NCI-H2029 (cell line): ENCODE measurements at regions not wholly inside any gene's neighbourhood (a gene's known extent, or its start where the extent isn't known, plus 50 kb on each side); places are given as distances from the start of the nearest gene placed in this dataset.
"Not testable (repeated sequence)": the region's sequence is repeated elsewhere in the genome, so short reads cannot be mapped to it uniquely, and the experiment has no call there.

ENCODE experiments used
- DNase-seq: peaks from one replicate; lab custom pipeline; 2025; lab: John Stamatoyannopoulos, UW

DNA sequence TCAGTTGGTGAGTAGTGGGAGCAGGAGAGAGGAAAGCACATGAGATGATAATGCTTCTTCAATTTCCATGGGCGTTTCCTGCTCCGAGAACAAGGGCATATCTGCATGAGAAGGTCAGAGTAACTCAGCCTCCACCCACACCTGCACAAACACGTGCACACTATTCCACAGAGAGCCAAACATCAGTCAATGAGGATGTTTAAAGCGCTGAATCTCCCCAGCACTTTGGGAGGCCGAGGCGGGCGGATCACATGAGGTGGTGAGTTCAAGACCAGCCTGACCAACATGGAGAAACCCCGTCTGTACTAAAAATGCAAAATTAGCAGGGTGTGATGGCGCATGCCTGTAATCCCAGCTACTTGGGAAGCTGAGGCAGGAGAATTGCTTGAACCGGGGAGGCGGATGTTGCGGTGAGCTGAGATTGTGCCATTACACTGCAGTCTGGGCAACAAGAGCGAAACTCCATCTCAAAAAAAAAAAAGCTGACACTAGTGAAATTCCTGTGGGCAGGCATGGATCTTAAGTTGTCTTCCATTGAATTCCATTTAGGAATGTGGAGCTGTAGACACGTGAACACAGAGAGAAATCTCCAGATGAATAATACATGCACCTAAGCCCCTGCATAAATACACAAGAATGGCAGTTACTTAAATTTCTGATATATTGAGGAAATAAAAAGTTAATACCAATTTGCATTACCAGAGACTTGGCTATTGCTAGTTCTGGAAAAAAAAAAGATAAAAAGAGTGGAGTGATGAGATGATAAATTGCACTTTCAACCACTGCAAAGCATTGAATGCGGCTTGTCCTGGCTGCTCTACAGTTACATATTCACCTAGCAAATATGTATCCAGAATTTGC lies 1097.4 kb upstream of the TMEM132C start:
- DNase-seq, result no peak

DNA sequence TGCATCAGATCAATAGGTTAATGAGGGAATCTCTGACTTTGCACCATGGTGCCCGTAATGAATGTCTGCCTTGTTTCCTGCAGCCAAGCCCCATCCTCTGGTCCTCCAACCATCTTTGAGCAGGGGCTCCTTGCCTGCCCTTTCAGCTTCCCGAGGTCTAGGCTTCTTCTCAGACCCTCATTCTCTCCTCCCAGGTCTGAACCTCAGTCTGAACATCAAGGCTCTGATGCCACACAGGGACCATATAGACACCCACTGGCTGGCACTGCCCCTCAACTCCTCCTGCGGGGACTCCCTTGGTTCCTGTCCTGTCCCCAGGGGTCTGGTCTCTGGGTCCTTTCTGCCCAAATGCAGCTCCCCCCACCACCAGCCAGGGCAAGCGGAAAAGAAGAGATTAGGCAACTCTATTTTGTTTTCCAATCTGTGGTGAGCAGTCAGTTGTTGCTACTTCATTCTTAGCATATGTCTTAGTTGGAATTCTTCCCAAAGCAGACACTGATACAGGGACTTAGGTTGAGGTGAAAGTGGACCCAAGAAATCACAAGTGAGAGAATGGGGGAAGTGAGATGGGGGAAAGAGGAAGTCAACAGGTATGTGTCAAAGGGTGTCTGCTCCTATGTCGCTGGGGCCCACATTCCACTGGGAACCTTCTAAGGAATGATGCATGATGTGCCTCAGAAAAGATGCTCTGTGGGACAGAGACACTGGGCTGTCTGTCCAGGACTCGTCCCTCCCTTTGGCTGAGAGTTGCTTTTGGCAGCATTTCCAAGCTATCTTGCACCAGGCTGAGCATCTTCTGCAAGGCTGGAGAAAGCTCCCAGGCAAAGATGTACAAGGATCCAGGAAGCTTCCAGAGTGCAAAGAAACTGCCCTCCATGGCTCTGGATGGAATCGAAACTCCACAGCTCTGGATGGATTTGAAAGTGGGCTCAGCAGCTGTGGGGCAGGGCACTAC lies 1096.5 kb upstream of the TMEM132C start:
- DNase-seq, result no peak

DNA sequence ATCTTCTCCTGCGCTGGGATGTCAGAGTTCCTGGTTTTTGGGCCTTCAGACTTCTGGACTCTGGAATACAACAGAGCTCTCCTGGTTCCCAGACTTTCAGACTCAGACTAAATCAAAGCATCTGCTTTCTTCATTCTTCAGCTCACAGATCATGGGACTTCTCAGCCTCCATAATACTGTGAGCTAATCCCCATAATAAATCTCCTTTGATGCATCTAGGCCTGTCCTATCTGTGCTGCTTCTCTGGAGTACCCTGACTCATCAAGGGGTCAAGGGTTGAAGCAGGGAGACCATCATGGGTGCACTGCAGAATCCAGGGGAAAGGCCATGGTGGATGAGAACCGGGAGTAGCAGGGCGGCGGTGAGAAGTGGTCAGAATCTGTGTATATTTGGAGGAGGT lies 1094.1 kb upstream of the TMEM132C start:
- DNase-seq, result no peak

DNA sequence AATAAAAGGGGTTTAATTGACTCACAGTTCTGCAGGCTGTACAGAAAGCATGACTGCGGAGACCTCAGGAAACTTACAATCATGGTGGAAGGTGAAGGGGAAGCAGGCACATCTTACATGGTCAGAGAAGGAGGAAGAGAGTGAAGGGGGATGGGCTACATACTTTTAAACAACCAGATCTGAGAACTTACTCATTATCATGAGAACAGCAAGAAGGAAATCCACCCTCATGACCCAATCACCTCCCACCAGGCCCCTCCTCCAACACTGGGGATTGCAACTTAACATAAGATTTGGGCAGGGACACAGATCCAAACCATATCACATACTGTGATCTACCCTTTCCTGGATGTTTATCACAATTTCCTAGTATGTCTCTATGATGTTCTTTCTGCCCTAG lies 1093.0 kb upstream of the TMEM132C start:
- DNase-seq, result not testable (repeated sequence)

DNA sequence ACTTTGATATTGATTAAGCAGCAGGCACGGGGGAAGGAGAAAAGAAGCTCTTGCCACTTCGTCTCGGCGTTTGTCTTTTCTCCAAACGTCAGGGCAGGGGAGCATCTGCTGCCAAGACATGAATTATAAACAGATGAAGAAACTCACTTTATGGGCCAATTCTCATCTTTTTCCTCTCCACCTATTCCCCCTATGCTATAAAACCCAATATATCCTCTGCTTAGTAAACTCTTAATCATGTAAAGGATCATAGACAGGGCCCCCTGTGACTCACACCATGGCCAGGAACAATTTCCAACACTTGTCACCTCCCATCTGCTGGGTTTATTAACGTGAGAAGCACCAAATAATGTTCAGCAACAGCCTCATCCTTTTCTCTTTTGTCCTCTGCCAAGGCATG lies 1092.1 kb upstream of the TMEM132C start:
- DNase-seq, result no peak

DNA sequence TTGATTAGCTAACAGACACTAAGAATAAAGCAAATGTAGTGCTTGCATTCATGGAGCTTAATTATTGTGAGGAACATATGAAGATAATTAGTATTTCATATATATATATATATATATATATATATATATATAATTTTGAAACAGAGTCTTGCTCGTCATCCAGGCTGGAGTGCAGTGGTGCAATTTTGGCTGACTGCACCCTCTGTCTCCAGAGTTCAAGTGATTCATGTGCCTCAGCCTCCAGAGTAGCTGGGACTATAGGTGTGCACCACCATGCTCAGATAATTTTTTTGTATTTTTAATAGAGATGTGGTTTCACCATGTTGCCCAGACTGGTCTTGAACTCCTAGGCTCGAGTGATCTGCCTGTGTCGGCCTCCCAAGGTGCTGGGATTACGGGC lies 1091.6 kb upstream of the TMEM132C start:
- no peak for DNase-seq

DNA sequence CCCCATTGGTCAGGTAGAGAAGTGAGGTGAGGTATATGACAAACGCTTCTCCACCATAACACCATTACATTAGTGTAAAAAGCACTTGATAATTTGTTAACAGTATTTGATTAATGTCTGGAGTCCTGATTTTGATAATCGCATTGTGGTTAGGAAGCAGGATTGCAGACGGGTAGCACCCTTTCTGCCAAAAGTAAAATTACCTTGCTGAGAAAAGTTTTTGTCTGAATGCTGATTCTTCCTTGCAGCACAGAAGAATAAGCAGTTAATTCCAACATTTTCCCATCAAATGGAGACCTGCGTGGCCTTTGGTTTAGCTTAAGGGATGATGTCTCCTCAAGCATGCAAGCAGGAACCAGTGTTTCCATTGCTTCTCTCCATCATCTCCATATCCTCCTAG lies 1090.2 kb upstream of the TMEM132C start:
- DNase-seq, result no peak

DNA sequence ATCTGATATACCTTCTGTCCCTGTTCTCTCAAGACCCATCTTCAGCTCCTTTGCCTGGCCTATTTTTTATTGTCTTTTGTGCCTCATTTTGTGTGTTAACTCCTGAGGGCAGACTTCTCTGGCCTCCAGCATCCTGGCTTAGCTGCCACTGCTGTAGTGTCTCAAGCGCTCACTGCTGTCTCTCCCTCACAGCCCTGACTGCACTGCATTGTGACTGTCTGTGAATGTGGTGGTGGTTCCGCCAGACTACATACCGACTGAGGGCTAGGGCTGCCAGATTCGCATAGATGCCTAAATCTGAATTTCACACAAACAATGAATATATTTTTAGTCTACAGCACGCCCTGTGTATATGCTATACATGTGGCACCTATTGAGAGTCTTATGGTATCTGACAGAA lies 1088.9 kb upstream of the TMEM132C start:
- no peak for DNase-seq

DNA sequence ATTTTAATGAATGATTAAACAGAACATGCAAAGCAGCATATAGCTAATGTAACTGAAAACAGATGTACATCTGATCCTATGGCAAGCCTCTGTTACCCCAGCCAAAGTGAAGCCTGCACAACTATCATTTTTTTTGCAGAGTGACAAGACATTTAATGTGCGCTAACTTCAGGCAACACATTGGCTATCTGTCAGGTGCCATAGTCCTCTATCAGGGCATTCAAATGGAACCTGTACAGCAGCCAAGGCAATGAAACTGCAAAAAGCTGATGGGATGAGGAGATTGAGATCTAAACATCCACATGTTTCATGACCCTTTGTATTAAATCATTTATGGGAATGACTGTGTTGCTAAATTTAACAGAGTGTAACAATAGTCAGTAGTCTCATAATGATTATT lies 1088.5 kb upstream of the TMEM132C start:
- no peak for DNase-seq

DNA sequence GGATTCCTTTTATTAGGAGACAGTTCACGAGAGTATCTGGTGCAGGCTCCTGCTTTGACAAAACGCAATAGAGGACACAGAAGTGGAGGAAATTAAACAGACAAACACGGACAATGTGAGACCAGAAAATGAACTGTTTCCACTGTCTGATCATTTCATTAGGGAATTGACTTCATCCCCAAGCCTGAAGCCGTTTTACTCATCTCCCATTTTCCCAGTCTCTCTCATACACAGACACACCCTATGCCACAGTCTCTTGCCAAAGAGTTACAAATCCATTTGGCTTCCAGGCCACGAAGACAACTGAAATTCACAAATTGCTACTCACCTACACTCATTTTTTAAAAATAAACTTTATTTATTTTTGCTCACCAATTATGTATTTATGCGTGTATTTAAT lies 1087.8 kb upstream of the TMEM132C start:
- DNase-seq, result no peak

DNA sequence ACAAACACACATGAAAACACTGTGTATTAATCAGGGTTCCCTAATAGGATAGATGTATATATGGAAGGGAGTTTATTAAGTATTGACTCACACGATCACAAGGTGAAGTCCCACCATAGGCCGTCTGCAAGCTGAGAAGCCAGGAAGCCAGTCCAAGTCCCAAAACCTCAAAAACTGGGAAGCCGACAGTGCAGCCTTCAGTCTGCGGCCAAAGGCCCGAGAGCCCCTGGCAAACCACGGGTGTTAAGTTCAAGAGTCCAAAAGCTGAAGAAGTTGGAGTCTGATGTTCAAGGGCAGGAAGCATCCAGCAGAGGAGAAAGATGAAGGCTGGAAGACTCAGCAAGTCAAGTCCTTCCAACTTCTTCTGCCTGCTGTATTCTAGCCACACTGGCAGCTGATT lies 1085.0 kb upstream of the TMEM132C start:
- no peak for DNase-seq

DNA sequence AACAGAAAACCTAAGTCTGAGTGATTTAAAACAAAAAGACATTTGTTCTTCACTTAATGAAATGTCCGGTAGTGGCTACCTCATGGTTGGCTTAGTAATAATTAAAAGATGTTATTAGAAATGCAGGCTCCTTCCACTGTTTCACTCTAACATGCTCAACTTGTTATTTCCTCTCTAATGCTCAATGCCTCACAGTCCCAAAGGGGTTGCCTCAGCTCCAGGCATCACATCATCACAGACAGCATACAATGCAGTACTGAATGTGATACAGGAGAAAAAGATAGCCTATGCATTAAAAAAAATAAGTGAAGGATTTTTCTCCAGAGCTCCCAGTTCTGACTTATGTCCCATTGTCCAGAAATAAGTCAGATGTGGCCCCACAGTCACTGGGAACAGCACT lies 1077.0 kb upstream of the TMEM132C start:
- DNase-seq, result no peak

DNA sequence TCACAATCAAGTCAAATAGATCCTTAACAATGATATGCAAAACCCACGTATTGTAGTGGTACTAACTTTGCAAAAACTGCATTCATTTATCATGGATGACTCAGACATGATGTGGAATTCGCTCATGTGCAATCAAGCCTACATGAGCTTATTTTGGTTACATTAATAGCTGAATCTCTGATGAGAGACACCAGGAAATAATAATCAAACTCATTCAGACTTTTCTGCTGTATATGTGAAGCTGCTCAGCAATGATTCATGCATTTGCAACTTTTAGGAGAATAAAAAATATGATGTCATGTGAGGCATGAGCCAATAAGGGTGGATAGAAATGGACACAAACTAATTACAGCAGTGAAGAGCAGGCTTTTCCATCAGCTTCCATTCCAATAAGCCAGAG lies 1075.8 kb upstream of the TMEM132C start:
- no peak for DNase-seq

DNA sequence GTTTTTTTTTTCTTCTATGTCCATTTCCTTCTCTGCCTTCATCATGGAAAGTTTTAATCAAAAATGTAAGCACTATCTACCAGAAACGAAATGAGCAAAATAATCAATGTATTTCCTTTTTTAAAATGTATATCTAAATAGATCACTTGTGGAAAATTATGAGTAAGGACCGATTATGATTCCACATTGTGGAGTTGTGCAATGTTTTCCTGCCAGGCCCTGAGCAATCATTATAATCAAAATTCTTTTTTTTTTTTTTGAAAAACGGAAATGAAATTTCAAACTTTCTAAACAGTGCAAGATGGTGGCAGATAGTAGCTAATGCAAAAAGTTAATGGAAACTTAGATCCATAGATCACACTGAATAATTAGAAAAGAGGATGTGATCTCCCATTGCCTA lies 1074.6 kb upstream of the TMEM132C start:
- DNase-seq, result no peak

DNA sequence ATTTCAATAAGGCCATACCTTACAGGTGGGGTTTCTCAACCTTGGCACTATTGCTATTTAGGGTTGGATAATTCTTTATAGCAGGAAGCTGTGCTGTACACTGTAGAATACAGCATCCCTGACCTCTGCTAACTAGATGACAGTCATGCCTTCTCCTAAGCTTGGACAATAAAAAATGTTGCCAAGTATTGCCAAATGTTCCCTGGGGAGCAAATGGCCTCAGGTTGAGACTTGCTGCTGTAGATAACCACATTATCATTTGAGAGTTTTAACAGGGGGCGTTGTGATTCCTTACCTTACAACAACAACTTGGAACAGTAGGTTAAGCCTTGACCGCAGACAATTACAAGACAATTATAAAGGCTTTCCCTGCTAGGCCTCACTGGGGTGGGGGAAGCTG lies 1073.6 kb upstream of the TMEM132C start:
- no peak for DNase-seq

DNA sequence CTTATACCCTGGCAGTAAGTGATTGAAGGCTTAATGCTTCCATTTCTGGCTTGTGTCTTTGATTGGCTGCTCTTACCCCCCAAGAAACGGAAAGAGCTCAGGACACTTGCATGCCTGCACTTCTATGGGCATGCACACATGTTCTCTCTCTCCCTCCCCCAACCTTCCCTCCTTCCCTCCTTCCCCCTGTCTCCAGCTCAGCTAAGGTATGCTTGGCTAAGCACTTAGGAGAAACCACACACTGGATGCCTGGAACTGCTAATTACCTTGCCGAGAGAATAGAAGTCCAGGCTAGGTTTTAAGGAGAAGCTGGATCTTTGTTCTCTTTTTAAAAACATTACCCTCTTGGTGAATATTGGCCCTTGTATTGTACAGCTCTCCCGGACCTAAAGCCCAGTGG lies 1072.8 kb upstream of the TMEM132C start:
- DNase-seq, result no peak

DNA sequence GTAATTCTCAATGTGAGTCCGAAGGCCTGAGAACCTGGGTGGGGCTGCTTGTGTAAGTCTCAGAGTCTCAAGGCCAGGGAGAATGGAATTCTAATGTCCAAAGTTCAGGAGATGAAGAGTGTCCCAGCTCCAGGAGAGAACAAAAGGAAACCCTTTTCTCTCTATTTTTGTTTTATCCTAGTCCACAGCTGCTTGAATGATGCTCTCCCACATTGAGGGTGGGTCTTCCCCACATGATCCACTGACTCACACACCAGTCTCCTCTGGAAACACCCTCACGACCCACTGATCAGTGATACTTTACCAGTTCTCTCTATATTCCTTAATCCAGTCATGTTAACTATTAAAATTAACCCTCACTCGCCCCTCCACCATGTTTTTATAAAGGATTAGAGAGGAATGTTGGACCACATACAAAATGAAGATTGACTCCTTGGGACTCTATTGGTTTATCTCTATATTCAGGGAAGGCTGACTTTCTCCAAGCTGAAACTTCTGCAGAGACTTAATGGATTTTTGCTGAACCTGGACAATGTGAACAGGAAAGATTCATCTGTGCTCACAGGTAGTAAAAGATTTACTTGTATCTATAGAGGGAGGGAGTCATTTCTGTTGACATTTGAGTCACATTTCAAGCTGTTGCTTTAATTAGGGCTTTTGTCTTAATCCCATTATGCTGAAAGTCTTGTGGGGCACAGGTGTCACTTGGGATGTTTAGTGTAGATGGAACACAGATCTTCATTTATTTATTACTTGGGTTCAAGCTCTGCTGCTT lies 1061.0 kb upstream of the TMEM132C start:
- DNase-seq, result no peak

DNA sequence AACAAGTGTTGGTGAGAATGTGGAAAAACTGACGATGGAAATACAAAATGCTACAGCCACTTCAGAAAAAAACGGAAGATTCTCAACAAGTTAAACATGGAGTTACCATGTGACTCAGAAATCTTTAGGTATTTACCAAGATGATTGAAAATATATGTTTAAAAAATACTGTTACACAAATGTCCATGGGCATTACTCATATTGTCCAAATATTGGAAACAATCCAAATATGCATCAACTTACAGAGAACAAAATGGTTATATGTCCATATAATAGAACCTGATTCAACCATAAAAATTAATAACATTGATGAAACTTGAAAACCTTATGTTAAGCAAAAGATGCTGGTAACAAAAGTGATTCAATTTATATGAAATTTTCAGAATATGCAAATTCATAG lies 1057.7 kb upstream of the TMEM132C start:
- no peak for DNase-seq

DNA sequence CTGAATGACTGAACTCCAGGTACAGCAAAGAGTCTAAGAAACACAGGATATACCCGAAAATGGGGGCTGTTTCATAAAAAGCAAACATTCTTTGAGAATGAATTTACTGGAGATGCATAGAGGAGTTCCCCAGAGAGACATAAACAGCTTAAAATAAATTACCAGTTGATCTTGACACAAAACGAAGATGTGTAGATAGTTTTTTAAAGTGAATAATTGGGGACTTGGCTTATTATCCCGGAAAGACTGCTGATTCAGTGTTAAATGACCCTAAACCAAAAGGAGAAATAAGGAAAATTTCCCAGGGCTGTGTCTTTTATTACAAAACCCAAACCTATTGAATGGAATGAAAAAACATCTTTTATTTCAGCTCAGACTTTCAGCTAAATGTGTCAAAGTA lies 1052.8 kb upstream of the TMEM132C start:
- no peak for DNase-seq

DNA sequence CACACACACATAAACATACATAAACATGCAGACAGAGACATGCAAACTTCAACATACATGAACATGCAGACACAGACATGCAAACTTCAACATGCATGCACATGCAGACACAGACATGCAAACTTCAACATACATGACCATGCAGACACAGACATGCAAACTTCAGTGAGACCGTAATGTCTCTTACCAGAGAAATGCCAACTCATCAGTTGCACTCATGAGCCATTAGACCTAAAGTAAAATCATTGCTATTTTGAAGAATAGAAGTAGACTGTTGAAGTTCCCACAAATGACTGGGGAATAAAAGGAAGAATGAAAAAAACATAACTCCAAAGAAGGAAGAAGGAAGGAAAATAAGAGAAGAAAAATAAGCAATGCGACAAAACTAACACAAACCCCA lies 1044.0 kb upstream of the TMEM132C start:
- no peak for DNase-seq

DNA sequence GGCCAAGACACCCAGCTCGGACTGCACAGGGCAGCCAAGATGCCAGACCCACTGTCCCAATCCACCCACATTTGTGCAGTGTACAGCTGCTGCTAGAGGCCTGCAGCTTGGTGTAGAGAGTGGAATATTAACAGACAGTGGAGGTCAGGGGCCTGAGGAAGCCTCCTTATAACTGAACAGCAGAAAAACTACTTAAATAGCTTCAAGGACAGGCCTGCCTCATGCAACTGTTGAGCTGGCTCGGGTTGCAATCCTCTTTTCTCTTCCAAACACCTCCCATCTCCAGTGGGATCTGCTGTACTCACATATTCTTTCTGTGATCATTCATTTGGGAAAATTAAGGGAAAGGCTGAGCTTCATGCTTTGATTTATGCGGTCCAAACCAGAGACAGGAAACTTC lies 1043.2 kb upstream of the TMEM132C start:
- no peak for DNase-seq

DNA sequence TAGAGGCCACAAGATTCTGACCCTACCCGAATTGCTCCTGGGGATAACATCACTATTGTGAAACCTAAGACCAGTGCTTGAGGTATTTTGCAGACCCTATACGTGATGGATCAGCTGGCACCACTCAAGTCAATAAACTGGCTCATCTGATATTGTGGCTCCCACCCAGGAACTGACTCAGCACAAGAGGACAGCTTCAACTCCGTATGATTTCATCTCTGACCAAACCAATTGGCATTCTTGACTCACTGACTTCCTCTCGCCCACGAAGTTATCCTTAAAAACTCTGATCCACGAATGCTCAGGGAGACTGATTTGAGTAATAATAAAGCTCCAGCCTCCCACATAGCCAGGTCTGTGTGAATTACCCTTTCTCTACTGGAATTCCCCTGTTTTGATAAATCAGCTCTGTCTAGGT lies 1036.1 kb upstream of the TMEM132C start:
- no peak for DNase-seq
